GM12873 (cell line): ENCODE measurements at regions not wholly inside any gene's neighbourhood (a gene's known extent, or its start where the extent isn't known, plus 50 kb on each side); places are given as distances from the start of the nearest gene placed in this dataset.

Experiments
- CTCF ChIP-seq: IDR thresholded peaks from 2 replicates; pipeline ENCODE4 v1.5.1; 2012; ENCODE audit warnings: low read depth, mild to moderate bottlenecking, moderate library complexity, low read length, control low read depth; ENCODE audit not compliant: insufficient read depth; ENCODE audit errors: missing control alignments

GRCh38 chr12:124440841-124441381, 126.5 kb downstream of the NCOR2 start:
- TF ChIP-seq CTCF = no peak

- TF ChIP-seq CTCF = no peak
These were observed 127.3 kb downstream of the NCOR2 start for GRCh38 chr12:124440031-124440626.

- TF ChIP-seq CTCF = no peak
These were observed 128.9 kb downstream of the NCOR2 start for GRCh38 chr12:124438437-124439056.

GRCh38 chr12:124437617-124438436, 129.6 kb downstream of the NCOR2 start:
- TF ChIP-seq CTCF = no peak

- no peak for TF ChIP-seq CTCF
These were observed 130.3 kb downstream of the NCOR2 start for GRCh38 chr12:124437121-124437520.

- TF ChIP-seq CTCF = no peak
These were observed 131.0 kb downstream of the NCOR2 start for GRCh38 chr12:124436366-124436765.

GRCh38 chr12:124435806-124436345, 131.5 kb downstream of the NCOR2 start:
- TF ChIP-seq CTCF = no peak
